ENCODE measurements at regions not wholly inside any gene's neighbourhood (a gene's known extent, or its start where the extent isn't known, plus 50 kb on each side); places are given as distances from the start of the nearest gene placed in this dataset.

DNA sequence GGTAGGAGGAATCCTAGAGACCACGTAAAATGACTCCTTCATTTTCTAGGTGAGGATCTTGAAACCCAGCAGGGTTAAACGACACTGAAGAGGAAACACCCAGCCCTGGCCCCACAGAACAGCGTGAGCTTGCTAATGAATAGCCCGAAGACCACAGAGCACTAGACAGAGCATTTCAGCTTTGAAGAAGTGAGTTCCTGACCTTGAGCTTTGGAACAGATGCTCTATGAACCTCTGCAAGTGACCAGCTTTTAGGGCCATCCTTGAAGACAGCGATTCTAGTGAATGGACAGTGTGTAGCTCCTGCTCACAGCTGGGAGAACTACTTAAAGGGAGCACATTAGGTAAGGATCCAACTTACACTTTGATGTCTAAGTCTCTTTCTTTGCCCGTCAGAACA is 74.0 kb upstream of the FRMD1 start:
- no peak for TF ChIP-seq POLR2A (IDR thresholded peaks at IDR 0.05)
- no peak for TF ChIP-seq CTCF (IDR thresholded peaks at IDR 0.05)
